ENCODE measurements at regions not wholly inside any gene's neighbourhood (a gene's known extent, or its start where the extent isn't known, plus 50 kb on each side); places are given as distances from the start of the nearest gene placed in this dataset.

DNA sequence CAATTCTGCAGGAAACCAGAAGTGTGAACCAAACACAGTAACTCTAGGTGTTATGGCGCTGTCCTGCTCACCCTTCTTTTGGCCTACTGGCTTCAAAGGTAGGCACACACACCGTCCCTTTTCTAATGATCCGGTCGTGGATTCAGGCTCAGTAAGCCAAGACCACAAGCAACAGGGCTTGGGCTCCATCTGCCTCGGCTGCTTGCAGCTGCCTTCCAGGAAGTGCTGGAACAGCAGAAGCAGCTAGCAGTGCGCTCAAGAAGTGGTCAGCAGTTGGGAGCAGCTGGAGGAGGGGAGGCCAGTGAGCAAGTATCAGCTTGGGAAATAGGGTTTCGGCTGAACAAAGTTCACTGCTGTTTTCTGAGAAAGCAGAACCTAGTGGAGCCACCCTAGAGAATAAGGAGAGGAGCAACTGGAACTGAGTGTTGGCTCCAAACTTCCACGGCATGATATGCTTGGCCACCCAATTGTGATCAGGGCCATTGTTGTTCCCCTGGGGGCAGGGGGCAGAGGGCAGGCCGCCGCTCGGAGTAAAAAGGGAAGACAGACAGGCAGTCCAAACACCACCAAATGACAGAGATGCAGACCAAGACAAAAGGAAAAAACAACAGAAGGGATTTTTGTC, 173.4 kb downstream of the TOMM20 start:
- Histone ChIP-seq H3F3A (replicated peaks; ENCODE audit: insufficient read depth) (peaks cover 14% of the 10 kb centered on the region), H3K27ac (ENCODE audit: low read depth in 2 of 2, low read length in 1 of 2) (peak overlapping the region in 1 of 2 experiments; percentile 46; a peak in 2 of 4 replicates), H3K9ac (0 out of 2 replicates have a peak overlapping the region, but pooled peaks have one; percentile 3), H3K36me3 (replicated peaks in 1 of 2; ENCODE audit: control insufficient read depth in 1 of 2, insufficient read depth in 2 of 2, low read length in 1 of 2) (no peaks in the 10 kb centered on the region), H3K4me1 (ENCODE audit: control insufficient read depth in 1 of 2, insufficient read depth in 2 of 2, low read depth in 1 of 2, low read length in 1 of 2) (peaks cover 26 to 28% of the 10 kb centered on the region in 2 experiments), H3K27me3 (ENCODE audit: insufficient read depth) (no peaks in the 10 kb centered on the region), H3K79me2 (ENCODE audit: insufficient read depth) (no peaks in the 10 kb centered on the region), H3K9me3 (no peaks in the 10 kb centered on the region), H2AFZ (ENCODE audit: low read depth) (peak overlapping the region; percentile 68), H3K9me2 (no peaks in the 10 kb centered on the region), H4K20me1 (ENCODE audit: insufficient read depth) (no peaks in the 10 kb centered on the region), H3K4me2 (peak overlapping the region; percentile 44; the same call in 1 of the 2 replicates), H3K4me3 (ENCODE audit: low read depth in 2 of 2, low read length in 1 of 2) (no peak overlapping the region)
- WGBS (ENCODE audit: low lambda C conversion rate) = 94% methylated on average over 10 of the region's 11 CpGs
- CTCF ChIA-PET = interaction anchor here (0.6 to 1.0 kb wide), 4 partner anchors 70 to 289 kb away, joined by 3 read pairs; no protein-coding TSS in a partner anchor
- POLR2A ChIA-PET = interaction anchor here (1.1 kb wide), 1 partner anchor 343 kb away, joined by 4 read pairs; no protein-coding TSS in a partner anchor
- TF ChIP-seq ELF1 (IDR thresholded peaks at IDR 0.05) = peak; percentile 41; the same call in 1 of the 2 replicates
- no peak for TF ChIP-seq JUND (IDR thresholded peaks at IDR 0.05)
- DNase-seq = no peak

DNA sequence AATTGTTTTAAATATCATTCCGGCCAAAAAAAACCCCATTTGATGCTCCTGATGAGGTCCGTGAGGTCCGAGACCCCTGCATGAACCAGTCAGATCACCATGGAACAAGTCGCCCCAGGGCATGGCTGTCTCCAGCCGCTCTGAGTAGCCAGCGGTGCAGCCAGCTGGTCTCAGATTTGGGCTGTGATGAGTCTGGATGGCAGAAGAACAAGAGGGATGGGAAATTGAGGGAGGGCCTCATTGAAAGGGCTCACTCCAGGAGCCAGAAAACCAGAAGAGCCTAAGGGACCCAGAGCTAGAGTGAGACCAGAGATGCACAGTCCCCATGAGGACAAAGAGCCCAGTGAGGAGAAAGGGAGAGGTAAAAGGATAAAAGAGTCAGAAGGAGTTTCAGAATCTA, 174.0 kb downstream of the TOMM20 start:
- Histone ChIP-seq H2AFZ (ENCODE audit: low read depth) (no peak overlapping the region), H3K9me2 (no peaks in the 10 kb centered on the region), H3K27ac (ENCODE audit: low read depth in 2 of 2, low read length in 1 of 2) (no peak overlapping the region), H3K9me3 (peaks cover 4% of the 10 kb centered on the region; the same call in 1 of the 2 replicates), H3K4me3 (ENCODE audit: low read depth in 2 of 2, low read length in 1 of 2) (no peak overlapping the region), H3K36me3 (replicated peaks in 1 of 2; ENCODE audit: control insufficient read depth in 1 of 2, insufficient read depth in 2 of 2, low read length in 1 of 2) (no peaks in the 10 kb centered on the region), H3K79me2 (ENCODE audit: insufficient read depth) (no peaks in the 10 kb centered on the region), H3K27me3 (ENCODE audit: insufficient read depth) (no peaks in the 10 kb centered on the region), H3K4me2 (no peak overlapping the region), H3K9ac (no peak overlapping the region), H4K20me1 (ENCODE audit: insufficient read depth) (no peaks in the 10 kb centered on the region), H3F3A (replicated peaks; ENCODE audit: insufficient read depth) (peaks cover 14% of the 10 kb centered on the region), H3K4me1 (ENCODE audit: control insufficient read depth in 1 of 2, insufficient read depth in 2 of 2, low read depth in 1 of 2, low read length in 1 of 2) (peaks cover 26 to 28% of the 10 kb centered on the region in 2 experiments)
- 99% methylated on average over 6 of the region's 6 CpGs for WGBS (ENCODE audit: low lambda C conversion rate)
- TF ChIP-seq RCOR1 (IDR thresholded peaks at IDR 0.05; ENCODE audit: low read length) (no peak), IRF3 (IDR thresholded peaks at IDR 0.05; ENCODE audit: low read depth, low read length) (no peak), FOXM1 (IDR thresholded peaks at IDR 0.05; ENCODE audit: low read depth) (no peak), POLR2AphosphoS5 (IDR thresholded peaks at IDR 0.05; ENCODE audit: low read depth, low read length) (no peak), MEF2A (IDR thresholded peaks at IDR 0.05; ENCODE audit: borderline replicate concordance, low read depth) (no peak), SMC3 (IDR thresholded peaks at IDR 0.05; ENCODE audit: low read depth, low read length) (no peak), GATA2 (CRISPR knock-in tag; IDR thresholded peaks at IDR 0.05) (no peak), FOXJ3 (CRISPR knock-in tag; IDR thresholded peaks at IDR 0.05) (no peak), YY1 (IDR thresholded peaks at IDR 0.05; ENCODE audit: low read depth) (no peak), USF1 (IDR thresholded peaks at IDR 0.05; ENCODE audit: borderline replicate concordance, low read depth) (no peak), ZBTB33 (IDR thresholded peaks at IDR 0.05; ENCODE audit: borderline replicate concordance, low read depth) (no peak), RXRA (IDR thresholded peaks at IDR 0.05; ENCODE audit: borderline replicate concordance, low read depth) (no peak), EZH2phosphoT487 (IDR thresholded peaks at IDR 0.05; ENCODE audit: borderline replicate concordance, low read depth) (no peak), USF2 (IDR thresholded peaks at IDR 0.05; ENCODE audit: borderline replicate concordance, low read depth, low read length) (no peak)
- peak; percentile 36 for DNase-seq
- ChIA-PET POLR2A (interaction anchor here (1.1 kb wide), 1 partner anchor 343 kb away, joined by 4 read pairs; no protein-coding TSS in a partner anchor), CTCF (interaction anchor here (0.9 kb wide), 1 partner anchor 129 kb away, joined by 3 read pairs; no protein-coding TSS in a partner anchor)

Measured in SK-N-SH (cell line).